Ascending aorta (tissue), 2 donors: ENCODE measurements at regions not wholly inside any gene's neighbourhood (a gene's known extent, or its start where the extent isn't known, plus 50 kb on each side); places are given as distances from the start of the nearest gene placed in this dataset.

Experiments
- DNase-seq, 2 donors: peaks; one replicate each; pipeline ENCODE4 v3.0.0-alpha.2; 2019; ENCODE audit warnings: low spot score in 2 of 2
- H3K27ac ChIP-seq, 2 donors: fragments of 200-600 bp; sonication (generic); one replicate each; pipeline ENCODE4 v1.5.1; 2016 to 2017; ENCODE audit warnings: mild to moderate bottlenecking in 1 of 2
- H3K27me3 ChIP-seq: fragments of 200-600 bp; sonication (generic); one replicate; pipeline ENCODE4 v1.5.1; 2017
- H3K36me3 ChIP-seq, 2 donors: fragments of 200-600 bp; sonication (generic); one replicate each; pipeline ENCODE4 v1.5.1; 2016
- H3K4me1 ChIP-seq, 2 donors: fragments of 200-600 bp; sonication (generic); one replicate each; pipeline ENCODE4 v1.5.1; 2016 to 2017; ENCODE audit warnings: mild to moderate bottlenecking in 1 of 2
- H3K4me3 ChIP-seq, 2 donors: fragments of 200-600 bp; sonication (generic); one replicate each; pipeline ENCODE4 v1.5.1; 2016 to 2017; ENCODE audit warnings: mild to moderate bottlenecking in 1 of 2
- H3K9me3 ChIP-seq, 2 donors: fragments of 200-600 bp; sonication (generic); one replicate each; pipeline ENCODE4 v1.5.1; 2016
- intact Hi-C: fragments of 100-400 bp; cut with DNase I; formaldehyde crosslinking; loops from one replicate; pipeline ENCODE4 v1.15.1; 2023
- TF ChIP-seq, protein P1 (sequence below), 3 experiments: fragments of 200-600 bp in 2 of 3; fragments of 450-650 bp in 1 of 3; sonication (generic) in 2 of 3; IDR thresholded peaks; one replicate each; pipeline ENCODE4 v1.5.1; 2016 to 2019; ENCODE audit warnings: antibody characterized with exemption in 3 of 3, mild to moderate bottlenecking in 1 of 3, moderate library complexity in 1 of 3

DNA sequence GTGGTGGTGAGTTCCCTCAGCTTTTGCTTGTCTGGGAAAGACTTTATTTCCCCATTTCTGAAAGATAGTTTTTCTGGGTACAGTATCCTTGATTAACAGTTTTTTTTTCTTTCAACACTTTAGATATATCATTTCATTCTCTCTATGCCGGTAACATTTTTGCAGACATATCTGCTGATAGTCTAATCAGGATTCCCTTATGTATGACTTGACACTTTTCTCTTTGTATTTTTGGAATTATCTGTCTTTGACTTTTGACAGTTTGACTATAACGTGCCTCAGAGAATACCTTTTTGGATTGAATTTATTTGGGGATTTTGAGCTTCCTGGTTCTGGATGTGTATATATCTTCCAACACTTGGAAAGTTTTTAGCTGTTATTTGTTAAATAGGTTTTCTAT, 234.8 kb upstream of the PRICKLE1 start:
- H3K27ac ChIP-seq, result no peak overlapping the region
- TF ChIP-seq, protein P1, sequence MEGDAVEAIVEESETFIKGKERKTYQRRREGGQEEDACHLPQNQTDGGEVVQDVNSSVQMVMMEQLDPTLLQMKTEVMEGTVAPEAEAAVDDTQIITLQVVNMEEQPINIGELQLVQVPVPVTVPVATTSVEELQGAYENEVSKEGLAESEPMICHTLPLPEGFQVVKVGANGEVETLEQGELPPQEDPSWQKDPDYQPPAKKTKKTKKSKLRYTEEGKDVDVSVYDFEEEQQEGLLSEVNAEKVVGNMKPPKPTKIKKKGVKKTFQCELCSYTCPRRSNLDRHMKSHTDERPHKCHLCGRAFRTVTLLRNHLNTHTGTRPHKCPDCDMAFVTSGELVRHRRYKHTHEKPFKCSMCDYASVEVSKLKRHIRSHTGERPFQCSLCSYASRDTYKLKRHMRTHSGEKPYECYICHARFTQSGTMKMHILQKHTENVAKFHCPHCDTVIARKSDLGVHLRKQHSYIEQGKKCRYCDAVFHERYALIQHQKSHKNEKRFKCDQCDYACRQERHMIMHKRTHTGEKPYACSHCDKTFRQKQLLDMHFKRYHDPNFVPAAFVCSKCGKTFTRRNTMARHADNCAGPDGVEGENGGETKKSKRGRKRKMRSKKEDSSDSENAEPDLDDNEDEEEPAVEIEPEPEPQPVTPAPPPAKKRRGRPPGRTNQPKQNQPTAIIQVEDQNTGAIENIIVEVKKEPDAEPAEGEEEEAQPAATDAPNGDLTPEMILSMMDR (IDR thresholded peaks at IDR 0.05), result no peak
- no peak for DNase-seq
- H3K36me3 ChIP-seq, result no peaks in the 10 kb centered on the region
- intact Hi-C loops, result no loop called here
- H3K27me3 ChIP-seq, result no peaks in the 10 kb centered on the region
- no peak overlapping the region for H3K4me3 ChIP-seq
- H3K9me3 ChIP-seq, result no peaks in the 10 kb centered on the region
- no peaks in the 10 kb centered on the region for H3K4me1 ChIP-seq

DNA sequence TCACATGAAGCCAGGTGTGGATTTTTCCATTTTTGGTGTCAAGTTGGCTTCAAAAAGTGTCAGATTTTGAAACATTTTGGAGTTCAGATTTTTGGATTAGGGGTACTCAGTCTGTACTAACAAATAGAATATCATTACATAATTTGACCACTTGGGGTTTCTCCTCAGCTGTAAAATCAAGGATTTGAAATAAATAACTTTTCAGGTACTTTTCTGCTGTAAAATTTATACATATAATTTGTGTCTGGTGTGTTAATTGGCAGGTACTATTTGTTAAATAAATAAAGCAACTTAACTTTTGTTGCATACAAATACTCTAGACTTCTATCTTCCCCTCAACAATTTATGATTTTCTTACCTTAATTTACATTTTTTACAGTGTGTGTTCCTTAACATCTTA, 234.1 kb upstream of the PRICKLE1 start:
- no peak for DNase-seq
- TF ChIP-seq, protein P1 (IDR thresholded peaks at IDR 0.05), result no peak
- H3K27me3 ChIP-seq, result no peaks in the 10 kb centered on the region
- no peaks in the 10 kb centered on the region for H3K4me1 ChIP-seq
- H3K4me3 ChIP-seq, result no peak overlapping the region
- no peak overlapping the region for H3K27ac ChIP-seq
- H3K9me3 ChIP-seq, result no peaks in the 10 kb centered on the region
- H3K36me3 ChIP-seq, result no peaks in the 10 kb centered on the region
- intact Hi-C loops, result no loop called here

DNA sequence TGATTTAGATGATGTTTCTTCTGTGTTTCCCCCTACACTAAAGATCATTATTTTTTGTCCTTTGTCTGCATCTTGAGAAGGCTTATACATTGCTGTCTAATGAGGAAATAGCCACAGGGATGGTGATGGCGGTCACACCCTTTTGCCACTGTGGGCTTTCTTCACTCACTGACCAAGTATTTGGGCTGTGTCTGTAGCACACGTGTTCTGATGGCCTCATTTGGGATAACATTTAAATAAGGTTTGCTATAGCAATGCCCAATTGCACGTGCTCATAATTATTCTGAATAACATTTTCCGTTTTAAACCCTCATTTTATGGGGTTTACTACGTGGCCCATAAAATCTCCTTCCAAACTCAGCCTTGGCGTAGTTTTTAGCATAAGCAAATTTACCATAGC, 230.3 kb upstream of the PRICKLE1 start:
- Histone ChIP-seq H3K36me3 (no peaks in the 10 kb centered on the region), H3K27me3 (no peaks in the 10 kb centered on the region), H3K9me3 (no peaks in the 10 kb centered on the region), H3K4me3 (no peak overlapping the region), H3K27ac (no peak overlapping the region), H3K4me1 (no peaks in the 10 kb centered on the region)
- intact Hi-C loops, result no loop called here
- DNase-seq, result no peak
- TF ChIP-seq, protein P1 (IDR thresholded peaks at IDR 0.05), result no peak

DNA sequence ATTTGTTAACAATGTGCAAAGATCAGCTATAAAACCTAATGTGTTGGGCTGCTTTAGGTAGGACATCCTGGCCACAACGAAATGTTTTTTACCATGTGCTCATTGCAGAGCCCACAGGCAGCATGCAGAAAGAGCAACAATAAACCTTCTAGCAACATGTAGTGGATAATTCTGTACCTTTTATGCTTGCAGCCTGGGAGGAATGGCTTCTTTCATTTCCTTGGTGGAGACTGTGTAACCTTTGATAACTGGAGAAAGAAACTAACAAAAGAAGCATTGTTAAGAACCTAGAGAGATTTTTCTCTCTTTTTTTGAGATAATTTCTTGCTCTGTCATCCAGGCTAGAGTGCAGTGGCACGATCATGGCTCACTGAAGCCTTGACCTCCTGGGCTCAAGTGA, 225.5 kb upstream of the PRICKLE1 start:
- H3K27ac ChIP-seq, result no peak overlapping the region
- no peaks in the 10 kb centered on the region for H3K27me3 ChIP-seq
- no peak overlapping the region for H3K4me3 ChIP-seq
- no peaks in the 10 kb centered on the region for H3K9me3 ChIP-seq
- intact Hi-C loops, result no loop called here
- H3K4me1 ChIP-seq, result no peaks in the 10 kb centered on the region
- no peaks in the 10 kb centered on the region for H3K36me3 ChIP-seq
- TF ChIP-seq, protein P1 (IDR thresholded peaks at IDR 0.05), result no peak
- no peak for DNase-seq

DNA sequence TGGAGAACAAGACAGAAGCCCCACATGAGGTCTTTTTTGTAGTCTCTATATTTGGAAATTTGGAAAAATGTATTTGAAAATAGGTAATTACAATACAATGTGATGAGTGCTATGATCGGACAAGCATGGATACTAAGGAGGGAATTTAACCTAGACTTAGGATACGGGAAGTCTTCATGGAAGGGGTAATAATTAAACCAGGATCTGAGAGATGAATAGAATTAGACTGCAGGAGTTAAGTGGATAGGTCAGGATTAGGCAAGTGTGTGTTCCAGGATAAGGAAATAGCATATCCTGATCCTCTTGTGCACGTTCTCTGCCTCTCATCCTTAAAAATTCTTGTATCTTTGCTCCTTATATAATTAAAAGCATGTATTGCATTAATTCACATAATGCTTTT, 223.3 kb upstream of the PRICKLE1 start:
- no peaks in the 10 kb centered on the region for H3K27me3 ChIP-seq
- H3K4me3 ChIP-seq, result no peak overlapping the region
- TF ChIP-seq, protein P1 (IDR thresholded peaks at IDR 0.05), result no peak
- intact Hi-C loops, result no loop called here
- no peaks in the 10 kb centered on the region for H3K4me1 ChIP-seq
- H3K27ac ChIP-seq, result no peak overlapping the region
- no peaks in the 10 kb centered on the region for H3K36me3 ChIP-seq
- H3K9me3 ChIP-seq, result no peaks in the 10 kb centered on the region
- no peak for DNase-seq

DNA sequence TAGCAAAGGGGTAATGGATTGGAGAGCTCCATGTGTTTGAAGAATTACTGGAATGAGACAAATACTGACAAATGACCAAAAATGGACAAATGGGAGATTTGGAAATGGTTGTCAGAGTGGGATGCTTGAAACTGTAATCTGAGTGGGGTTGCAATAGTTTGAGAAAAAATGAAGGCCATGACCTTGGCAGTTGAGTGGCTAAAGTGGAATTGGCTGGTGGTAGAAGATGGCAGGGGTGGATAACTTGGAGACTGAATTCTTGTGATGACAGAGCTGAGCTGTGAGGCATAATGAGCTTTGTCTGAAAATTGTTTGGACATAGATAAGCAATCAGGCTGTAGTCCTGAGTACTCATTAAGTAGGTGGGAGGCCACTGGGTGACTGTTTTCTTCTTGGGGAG, 222.5 kb upstream of the PRICKLE1 start:
- no peaks in the 10 kb centered on the region for H3K27me3 ChIP-seq
- no peak overlapping the region for H3K27ac ChIP-seq
- no peak overlapping the region for H3K4me3 ChIP-seq
- intact Hi-C loops, result no loop called here
- H3K4me1 ChIP-seq, result no peaks in the 10 kb centered on the region
- no peaks in the 10 kb centered on the region for H3K36me3 ChIP-seq
- no peaks in the 10 kb centered on the region for H3K9me3 ChIP-seq
- TF ChIP-seq, protein P1 (IDR thresholded peaks at IDR 0.05), result no peak
- DNase-seq, result no peak
